DMS53 (cell line): ENCODE measurements at regions not wholly inside any gene's neighbourhood (a gene's known extent, or its start where the extent isn't known, plus 50 kb on each side); places are given as distances from the start of the nearest gene placed in this dataset.
A peak's percentile ranks its signal among the peaks of the same experiment; 100 is the strongest.

Source experiments
- DNase-seq: peaks from one replicate; lab custom pipeline; 2025; lab: John Stamatoyannopoulos, UW

DNA sequence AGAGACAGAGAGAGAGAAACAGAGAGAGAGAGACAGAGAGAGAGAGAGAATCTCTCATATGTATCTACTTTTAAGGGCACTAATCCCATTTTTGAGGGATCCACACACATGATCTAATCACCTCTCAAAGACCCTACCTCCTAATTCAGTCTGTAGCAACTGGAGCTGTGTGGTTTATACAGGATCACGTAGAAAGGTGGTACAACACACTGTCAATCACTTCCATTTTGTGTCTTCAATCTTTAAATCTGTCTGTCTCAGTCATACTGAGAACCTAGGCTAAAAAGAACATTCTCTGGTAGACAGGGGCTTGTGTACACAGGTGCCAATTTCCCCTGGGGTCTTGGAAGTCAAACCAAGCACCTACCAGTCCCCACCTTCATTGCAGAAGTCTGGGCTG, 229.9 kb downstream of the TGFB2 start:
- no peak for DNase-seq

DNA sequence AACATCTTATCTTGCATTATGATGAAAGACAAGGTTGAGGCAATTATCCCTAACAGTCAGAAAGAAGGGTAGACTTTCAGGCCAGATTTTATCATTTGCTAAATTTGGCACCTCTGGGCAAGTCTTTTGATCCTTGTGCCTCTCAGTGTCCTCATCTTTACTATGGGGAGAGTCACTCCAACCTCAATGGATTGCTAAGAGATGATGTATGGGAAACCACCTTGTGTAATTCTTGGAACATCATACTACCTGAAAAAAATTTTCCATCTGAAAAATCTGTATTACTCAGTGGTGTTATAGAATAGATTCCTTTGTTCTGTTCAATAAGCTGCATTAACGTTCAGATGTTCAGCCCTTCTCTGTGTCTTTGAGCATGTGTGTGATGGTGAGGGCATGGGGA, 230.7 kb downstream of the TGFB2 start:
- DNase-seq = no peak

DNA sequence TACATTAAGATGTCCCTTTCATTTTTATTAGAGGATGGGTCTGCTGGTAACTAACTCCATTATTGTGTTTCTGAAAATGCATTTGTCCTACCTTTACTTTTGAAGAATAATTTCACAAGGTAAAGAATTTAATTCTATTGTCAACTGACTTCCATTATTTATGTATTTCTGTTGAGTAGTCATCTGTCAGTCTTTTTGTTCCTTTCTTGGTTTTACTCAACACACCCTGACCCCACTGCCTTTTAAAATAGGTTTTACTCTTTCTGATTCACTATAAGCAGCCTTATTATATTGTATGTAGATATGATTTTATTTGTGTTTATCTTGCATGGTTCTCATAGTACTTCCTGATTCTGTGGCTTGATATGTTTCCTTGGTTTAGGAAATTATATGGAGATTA, 237.5 kb downstream of the TGFB2 start:
- no peak for DNase-seq

DNA sequence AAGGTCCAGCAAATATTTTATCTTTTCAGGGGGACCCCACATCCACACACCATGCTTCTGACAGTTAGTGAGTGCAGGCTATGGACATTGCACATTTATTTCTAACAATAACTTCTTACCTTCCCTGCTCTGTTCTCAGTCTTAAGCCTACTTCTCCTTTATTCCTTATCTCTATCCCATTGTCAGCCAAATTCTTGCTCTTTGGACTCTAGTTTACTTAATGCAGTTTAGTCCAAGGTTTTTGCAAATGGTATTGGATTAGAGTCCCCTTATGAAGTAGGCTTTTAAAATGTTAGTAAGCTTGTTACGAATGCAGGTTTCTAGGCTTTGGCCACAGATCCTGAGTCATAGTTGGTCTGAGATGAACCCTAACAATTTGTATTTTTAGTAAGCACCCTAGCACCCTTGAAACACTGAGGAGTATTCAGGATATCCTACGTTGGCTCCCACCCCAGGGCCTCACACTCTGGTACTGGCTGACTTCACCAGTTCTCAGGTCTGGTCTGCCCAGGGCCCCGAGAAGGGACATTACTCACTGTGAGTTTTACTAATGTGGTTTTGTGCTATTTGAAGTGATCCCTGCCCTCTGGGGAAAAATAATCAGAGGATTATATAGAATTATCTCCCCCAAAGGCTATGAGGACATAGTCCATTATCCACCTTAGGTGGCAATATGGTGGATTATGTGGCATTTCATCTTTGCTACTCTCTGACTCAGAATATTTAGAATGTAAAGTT, 239.5 kb downstream of the TGFB2 start:
- peak; percentile 13 for DNase-seq

DNA sequence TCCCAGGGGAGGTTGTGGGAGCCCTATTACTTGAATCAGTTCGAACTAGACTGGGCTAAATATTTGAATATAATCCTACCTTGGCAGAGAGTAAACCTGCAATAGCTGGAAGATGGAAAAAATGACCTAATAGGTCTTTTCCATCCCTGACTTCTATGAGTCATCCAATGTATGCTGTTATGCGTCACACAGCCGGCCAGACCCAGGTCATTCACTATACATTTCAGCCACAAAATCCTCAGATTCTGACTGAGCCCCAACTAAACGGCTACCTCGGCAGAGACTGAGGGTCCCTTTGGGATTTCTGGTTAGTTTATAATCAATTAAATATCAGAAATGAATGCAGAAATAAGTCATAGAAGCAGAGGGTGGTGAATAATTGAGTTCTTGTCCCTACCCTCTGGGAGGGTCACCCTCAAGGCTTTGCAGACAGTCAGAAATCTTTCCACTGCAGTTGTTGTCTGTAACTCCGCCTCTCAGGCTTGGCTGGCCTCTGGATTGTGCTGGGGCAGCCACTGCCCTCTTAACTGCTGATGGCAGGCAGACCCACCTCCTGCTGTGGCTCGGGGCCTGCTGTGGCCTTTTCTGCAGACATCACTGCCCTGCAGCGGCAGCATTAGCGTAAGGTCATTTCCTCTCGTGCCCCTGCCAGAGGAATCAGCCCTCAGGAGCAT, 240.5 kb downstream of the TGFB2 start:
- DNase-seq = peak; percentile 62

DNA sequence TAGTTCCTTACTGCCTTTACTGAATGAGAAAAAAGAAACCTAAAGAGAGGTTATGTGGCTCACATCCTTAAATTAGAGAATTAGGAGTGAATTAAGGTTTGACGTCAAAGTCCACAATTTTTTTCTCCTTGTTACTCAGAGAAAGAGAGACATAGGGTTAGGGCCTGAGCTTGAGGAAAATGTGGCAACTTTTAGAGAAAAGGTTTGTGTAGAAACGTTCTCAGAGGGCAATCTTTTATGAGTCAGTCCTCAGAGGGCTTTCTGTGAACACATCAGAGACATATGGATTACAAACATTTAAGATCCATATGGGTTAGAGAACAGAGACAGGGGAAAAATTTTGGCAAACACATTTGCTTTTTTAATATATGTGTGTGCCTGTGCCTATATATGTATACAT, 242.8 kb downstream of the TGFB2 start:
- no peak for DNase-seq

DNA sequence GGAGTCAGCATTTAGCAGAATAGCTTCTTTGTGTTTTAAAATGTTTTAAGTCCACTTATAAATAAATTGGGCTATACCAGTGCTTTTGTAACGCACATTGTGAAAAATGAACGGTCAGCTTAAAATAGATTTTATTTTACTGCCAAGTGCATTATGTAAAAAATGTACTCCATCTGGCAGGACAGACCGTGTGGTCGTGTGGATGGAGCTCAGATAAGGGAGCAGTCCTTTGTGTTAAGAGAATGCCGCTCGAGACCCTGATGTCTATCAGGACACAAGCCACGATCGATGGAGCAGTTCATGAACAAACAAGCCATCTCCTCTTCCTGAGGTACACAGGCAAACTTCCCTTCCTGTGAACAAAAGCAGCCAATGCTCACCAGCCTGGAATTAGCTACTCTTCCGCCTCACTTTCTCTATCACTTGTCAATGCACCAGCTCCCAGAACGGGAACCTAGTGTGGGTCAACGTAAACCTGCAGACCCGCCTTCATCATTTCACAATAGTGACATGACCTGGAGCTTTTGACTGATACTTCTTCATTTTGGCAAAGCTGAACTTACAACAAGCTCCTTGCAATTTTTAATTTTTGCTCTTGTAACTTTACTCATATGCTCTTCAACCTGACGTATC, 243.5 kb downstream of the TGFB2 start:
- DNase-seq = no peak

DNA sequence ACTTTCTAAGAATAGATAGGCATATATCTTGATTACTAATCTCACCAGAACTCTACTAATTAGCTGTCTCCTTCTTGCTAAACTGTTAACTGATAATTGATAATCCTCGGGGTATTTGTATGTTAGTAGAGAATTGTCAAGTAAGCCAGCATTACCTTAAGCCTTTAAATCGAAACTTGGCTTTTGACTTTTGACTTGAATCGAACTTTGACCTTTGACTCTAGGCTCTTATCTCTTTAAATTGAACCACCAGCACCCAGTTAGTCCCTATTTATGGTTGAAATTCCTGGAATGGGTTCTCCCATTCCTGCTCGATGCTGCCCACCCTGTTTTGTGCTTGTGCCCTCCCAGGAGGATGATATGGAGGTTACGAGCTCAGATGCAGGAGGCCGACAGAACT, 244.4 kb downstream of the TGFB2 start:
- DNase-seq = no peak

DNA sequence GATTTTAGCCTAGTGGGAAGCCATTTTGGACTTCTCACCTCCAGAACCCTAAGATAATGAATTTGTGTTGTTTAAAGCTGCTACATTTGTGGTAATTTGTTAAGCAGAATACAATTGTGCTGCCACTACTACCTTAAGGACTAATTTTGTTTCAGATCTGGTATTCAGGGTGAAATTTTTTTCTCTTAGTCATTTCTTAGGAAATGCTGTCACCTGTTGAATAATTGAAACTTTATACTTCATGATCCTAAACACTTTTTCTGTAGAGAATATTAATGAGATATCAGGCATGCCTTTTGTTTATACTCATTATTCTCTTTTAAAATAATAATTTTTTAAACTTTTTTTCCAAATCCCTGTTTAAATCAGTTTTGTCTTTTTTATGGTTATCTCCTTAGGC, 246.8 kb downstream of the TGFB2 start:
- DNase-seq = no peak

DNA sequence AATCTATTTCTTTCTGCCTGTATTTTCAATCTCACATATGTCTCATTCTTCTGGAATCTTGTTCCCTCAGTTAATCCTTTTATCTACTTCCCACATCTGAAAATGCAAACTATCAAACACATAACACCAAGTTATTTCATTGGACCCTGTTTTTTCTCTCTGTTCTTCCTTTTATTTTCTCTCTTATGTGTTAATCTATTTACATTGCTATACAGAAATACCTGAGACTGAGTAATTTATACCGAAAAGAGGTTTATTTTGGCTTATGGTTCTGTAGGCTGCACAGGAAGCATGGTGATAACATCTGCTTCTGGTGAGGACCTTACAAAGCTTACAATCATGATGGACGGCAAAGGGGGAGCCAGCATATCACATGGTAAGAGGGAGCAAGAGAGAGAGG, 247.6 kb downstream of the TGFB2 start:
- no peak for DNase-seq

DNA sequence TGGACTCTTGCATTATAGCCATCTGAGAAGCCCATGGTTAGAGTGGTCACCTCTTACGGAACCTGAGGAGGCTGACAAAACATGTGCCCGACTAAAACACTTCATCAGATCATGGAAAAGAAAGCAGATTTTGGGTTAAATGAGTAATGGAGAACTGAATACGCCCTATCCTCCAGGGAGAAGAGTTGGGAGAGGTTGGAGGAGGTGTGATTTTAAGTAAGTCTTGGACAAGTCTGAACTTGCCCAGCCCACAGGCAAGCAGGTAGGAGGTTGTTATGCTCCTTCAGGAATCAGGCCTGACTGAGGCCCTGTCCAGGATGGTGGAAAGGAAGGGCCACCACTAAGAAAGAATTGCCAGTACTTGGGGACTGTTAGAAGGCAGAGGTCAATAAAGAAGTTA, 255.8 kb downstream of the TGFB2 start:
- DNase-seq = no peak

DNA sequence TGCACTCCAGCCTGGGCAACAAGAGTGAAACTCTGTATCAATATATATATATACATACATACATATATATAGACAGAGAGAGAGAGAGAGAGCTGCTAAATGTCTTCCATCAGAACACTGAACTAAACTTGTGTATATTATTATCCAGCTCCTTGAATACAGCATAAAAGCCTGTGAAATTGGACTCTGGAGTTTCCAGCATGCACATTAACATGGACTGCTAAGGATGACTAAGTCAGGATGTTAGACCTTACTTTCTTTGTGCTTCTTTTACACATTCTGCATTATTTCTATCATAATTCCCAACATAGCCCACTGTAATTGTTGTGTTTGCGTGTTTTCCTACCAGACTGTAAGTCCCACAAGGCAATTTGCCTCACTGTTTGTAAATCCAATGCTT, 259.1 kb downstream of the TGFB2 start:
- DNase-seq = no peak

DNA sequence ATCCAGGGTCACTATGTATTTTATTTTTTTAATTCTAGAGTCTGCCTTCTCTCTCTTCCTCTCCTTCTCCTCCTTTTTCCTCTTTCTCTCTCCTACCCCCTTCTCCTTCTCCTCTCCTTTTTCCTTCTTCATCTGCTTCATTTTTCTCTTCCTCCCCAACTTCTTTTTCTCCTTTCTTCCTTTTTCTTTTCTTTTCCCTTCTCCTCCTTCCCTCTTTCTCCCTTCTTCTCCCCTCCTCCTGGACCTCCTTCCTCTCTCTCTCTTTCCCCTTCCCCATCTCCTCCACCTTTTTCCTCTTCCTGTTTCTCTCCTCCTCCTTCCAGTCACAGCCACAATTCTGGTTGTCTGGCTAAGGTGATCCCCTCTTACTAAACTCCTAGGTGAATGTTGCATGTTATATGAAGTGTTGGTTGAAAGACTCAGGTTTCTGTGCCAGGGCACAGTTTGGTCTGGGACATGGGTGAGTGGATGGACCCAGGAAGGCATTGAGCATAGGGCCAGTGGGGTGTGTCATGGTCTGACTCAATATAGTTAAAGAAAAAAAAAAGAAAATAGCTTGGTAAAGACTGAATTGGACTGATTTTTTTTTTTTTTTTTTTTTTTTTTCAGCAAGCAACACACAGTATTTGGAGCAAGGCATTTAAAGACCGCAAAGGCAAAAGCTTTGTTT, 266.9 kb downstream of the TGFB2 start:
- peak; percentile 44 for DNase-seq

DNA sequence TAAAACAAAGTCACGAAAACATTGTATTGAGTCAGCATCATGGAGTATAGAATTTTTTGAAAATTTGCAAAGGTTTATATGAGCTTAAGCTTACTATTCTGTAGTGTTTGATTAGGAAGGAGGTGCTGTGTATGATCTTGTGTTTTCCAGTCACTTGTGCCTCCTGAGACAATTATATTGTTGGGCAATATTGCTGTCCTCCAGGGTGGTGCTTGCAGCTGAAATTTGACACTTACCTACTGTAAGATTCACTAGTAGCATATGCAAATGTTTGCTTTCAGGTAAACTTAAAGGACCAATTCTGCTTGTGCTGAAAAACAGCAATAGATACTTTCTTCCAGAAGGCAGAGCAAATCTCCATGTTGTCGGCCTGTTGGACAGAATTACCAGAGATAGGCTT, 268.0 kb downstream of the TGFB2 start:
- DNase-seq = peak; percentile 56

DNA sequence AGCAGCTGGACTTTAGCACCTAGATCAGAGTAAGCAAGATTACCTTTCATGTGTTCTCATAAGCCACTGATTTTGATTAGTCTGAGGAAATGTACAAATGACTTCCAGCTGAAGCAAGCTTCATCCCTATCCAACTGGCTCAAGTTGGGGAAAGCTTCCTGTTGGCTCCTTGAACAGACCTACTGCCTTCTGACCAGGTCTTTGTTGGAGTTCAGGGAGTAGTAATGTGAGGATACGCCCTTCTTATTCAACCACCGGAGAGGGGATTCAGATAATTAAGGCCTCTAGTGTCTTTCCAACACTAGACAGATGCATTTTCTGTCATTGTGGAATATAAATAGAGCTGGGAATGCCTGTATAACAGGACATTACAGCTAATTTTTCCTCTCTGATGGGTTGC, 268.9 kb downstream of the TGFB2 start:
- peak; percentile 16 for DNase-seq

DNA sequence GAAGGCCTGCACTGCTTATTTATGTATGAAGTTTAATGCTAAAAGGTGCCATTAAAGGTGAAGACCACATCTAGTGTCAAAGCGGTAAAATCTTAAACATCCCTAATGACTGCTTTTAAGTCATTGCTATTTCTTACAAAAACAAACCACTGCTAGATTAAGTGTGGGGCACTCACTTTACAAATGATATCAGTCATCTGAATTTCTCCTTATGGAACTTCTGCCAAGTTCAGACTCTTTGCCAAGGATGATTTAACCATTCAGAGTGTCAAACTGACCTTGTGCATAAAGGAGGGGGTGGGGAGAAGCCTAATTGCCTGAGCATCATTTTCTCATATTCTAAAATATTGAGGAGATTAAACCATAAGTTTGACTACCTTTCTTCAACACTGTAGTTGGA, 271.5 kb downstream of the TGFB2 start:
- DNase-seq = no peak

DNA sequence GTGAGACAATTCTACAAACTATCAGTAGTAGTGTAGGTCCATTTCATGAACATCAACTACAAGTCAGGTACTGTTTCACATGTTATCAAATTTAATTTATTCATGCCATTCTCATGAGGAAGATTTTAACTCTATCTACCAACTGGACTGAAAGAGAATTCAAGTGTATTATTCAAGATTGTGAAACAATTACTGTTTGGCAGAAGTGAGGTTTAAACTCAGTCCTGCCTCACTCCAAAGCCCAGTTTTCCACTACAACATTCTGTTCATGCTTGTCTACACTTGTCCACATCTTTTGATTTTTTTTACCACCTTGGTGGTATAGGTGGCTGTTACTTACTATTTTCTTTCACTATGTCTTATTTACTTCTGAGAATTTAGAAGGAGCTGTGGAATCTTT, 272.9 kb downstream of the TGFB2 start:
- DNase-seq = no peak

DNA sequence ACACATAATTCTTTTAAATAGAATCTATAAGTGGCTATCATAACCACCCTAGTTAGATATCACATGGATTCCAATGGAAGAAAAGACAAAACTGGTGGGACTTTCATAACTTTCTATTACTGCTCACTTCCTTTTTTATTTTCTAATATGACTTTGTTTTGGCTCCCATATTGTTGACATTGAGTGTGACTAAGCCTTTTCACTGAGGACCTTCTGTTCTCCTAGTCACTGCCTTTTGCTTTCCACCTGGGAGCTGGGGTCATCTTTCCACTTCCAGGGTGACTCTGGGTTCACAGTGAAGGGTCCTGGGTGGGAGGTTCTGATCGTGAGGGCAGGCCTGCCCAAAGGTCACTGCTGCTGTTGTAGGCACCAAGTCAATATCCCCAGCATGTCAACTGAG, 275.8 kb downstream of the TGFB2 start:
- DNase-seq = peak; percentile 82

DNA sequence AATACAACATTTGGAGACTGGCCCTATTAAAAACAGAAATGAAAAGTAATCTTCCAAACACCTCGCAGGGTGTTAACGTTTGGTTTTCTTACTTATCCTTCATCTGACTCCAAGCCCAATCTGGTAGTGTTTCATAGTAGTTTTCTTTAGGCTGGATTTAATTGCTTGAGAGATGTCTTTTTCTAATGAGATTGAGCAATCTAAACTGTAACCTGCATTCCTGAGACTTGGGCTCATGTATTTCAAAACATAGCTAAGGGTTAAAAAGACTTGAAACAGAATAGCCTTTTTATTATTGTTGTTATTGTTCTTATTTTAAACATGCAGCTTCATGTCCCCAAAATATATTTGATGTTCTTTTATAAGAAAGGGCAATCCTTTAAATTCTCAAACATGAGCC, 278.9 kb downstream of the TGFB2 start:
- no peak for DNase-seq

DNA sequence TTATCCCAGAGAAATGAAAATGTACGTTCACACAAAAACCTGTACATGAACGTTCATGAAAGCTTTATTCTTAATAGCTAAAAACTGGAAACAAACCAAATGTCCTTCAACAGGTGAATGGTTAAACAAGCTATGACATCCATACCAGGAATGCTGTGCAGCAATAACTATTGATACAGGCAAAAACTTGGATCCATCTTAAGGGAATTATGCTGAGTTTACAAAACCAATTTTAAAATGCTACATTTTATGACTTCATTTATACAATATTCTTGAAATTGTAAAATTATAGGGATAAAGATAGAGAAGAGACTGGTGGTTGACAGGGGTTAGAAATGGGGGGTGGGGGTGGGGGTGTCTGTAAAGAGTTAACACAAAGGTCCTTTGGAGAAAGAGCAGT, 280.3 kb downstream of the TGFB2 start:
- no peak for DNase-seq

DNA sequence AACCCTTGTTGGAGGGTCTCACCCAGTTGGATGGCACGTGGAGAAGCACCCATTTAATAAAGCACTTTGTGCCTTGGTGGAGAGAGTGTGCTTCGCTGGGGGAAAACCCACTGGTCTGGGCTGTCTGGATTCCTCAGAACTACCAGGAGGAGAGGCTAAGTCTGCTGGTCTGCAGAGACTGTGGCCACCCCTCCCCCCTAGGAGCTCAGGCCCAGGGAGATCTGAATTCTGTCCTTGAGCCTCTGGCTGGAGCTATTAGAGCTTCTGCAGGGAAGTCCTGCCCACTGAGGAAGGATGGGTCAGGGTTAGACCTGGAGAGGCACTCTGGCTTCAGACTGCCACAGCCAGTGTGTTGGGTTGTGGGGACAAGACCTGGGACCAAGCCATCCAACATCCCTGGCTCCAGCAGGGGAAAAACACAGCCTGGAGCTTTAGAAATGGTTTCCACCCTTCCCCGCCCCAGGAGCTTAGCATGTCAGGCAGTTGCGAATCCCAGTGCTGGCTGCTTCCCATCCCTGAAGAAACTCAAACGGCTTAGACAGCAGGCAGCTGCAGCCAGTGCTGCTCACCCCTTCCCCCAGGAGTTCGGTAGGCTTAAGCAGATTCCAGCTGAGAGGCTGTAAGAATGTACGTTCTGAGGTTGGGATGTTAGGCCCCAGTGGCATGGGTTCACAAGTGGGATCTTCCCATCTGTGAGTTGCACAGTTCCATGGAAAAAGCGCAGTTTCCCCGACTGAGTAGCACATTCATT, 288.3 kb downstream of the TGFB2 start:
- no peak for DNase-seq

DNA sequence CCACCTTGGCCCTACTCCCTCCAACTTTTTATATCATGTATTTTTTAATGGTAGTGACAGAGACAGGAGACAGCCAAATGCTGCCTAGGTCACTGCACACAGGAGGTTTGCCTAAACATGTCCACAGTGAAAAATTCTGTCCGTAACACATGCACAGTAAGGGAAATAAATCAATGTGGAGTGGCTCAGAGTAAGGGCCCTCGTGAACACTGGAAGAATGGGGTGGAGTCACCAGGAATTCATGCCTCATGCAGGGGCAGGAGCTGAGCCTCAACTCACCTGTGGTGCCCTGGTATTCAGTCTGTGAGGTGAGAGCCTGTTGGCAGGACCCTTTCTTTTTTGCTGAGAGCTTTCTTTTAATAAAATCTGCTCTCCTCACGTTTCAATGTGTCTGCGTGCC, 289.1 kb downstream of the TGFB2 start:
- DNase-seq = no peak
